Non-pigmented ciliary epithelial cell (primary cell): ENCODE measurements at regions not wholly inside any gene's neighbourhood (a gene's known extent, or its start where the extent isn't known, plus 50 kb on each side); places are given as distances from the start of the nearest gene placed in this dataset.
"Not testable (repeated sequence)": the region's sequence is repeated elsewhere in the genome, so short reads cannot be mapped to it uniquely, and the experiment has no call there.

ENCODE experiments used
- DNase-seq: peaks from one replicate; pipeline ENCODE4 v3.0.0-alpha.2; 2010; ENCODE audit warnings: low read depth

- not testable (repeated sequence) for DNase-seq
These were observed 210.3 kb upstream of the ELL2 start for GRCh38 chr5:96171973-96172372.

- not testable (repeated sequence) for DNase-seq
These were observed 209.0 kb upstream of the ELL2 start for GRCh38 chr5:96170481-96171125.

- DNase-seq: not testable (repeated sequence)
These were observed 207.2 kb upstream of the ELL2 start for GRCh38 chr5:96168833-96169232.

- no peak for DNase-seq
These were observed 197.4 kb upstream of the ELL2 start for GRCh38 chr5:96159043-96159442.

GRCh38 chr5:96157841-96158291 is 196.2 kb upstream of the ELL2 start:
- no peak for DNase-seq

- DNase-seq: no peak
These were observed 195.6 kb upstream of the ELL2 start for GRCh38 chr5:96157077-96157780.

- DNase-seq: no peak
These were observed 193.5 kb upstream of the ELL2 start for GRCh38 chr5:96155147-96155546.

GRCh38 chr5:96151891-96152290 is 190.2 kb upstream of the ELL2 start:
- no peak for DNase-seq

GRCh38 chr5:96150007-96150406 is 188.4 kb upstream of the ELL2 start:
- DNase-seq: no peak

GRCh38 chr5:96149546-96149945 is 187.9 kb upstream of the ELL2 start:
- DNase-seq: no peak

- no peak for DNase-seq
These were observed 187.4 kb upstream of the ELL2 start for GRCh38 chr5:96149021-96149420.

- no peak for DNase-seq
These were observed 186.7 kb upstream of the ELL2 start for GRCh38 chr5:96148376-96148775.

- DNase-seq: no peak
These were observed 186.2 kb upstream of the ELL2 start for GRCh38 chr5:96147866-96148265.

GRCh38 chr5:96146675-96147074 is 185.0 kb upstream of the ELL2 start:
- no peak for DNase-seq

- no peak for DNase-seq
These were observed 182.6 kb upstream of the ELL2 start for GRCh38 chr5:96144289-96144688.

- no peak for DNase-seq
These were observed 181.8 kb upstream of the ELL2 start for GRCh38 chr5:96143450-96143849.

- no peak for DNase-seq
These were observed 181.3 kb upstream of the ELL2 start for GRCh38 chr5:96142786-96143434.

GRCh38 chr5:96142184-96142781 is 180.6 kb upstream of the ELL2 start:
- DNase-seq: no peak

GRCh38 chr5:96141749-96142148 is 180.1 kb upstream of the ELL2 start:
- DNase-seq: no peak

GRCh38 chr5:96140496-96140895 is 178.8 kb upstream of the ELL2 start:
- no peak for DNase-seq

GRCh38 chr5:96140084-96140483 is 178.4 kb upstream of the ELL2 start:
- DNase-seq: no peak

- DNase-seq: no peak
These were observed 173.2 kb upstream of the ELL2 start for GRCh38 chr5:96134886-96135285.
